ENCODE measurements at regions not wholly inside any gene's neighbourhood (a gene's known extent, or its start where the extent isn't known, plus 50 kb on each side); places are given as distances from the start of the nearest gene placed in this dataset.

DNA sequence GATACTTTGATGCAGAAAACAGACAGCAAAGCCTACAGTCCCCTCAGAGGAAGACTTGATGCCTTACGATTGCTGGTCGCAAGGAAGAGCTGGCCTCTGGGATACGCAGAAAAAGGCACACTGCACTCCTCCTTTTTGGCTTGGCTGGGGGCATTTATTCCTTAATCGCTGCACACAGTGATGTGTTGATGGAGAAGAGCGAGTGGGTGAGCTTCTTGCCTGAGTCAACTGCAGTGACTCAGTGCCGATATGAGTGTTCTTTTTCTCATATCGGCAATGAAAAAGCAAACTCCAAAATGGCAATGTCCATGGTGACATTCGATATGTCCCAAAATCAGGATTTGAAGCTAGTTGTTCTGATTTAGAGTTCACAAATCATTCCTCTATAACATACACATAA, 794.8 kb downstream of the HACE1 start:
- ATAC-seq (no peak), DNase-seq (no peak)

DNA sequence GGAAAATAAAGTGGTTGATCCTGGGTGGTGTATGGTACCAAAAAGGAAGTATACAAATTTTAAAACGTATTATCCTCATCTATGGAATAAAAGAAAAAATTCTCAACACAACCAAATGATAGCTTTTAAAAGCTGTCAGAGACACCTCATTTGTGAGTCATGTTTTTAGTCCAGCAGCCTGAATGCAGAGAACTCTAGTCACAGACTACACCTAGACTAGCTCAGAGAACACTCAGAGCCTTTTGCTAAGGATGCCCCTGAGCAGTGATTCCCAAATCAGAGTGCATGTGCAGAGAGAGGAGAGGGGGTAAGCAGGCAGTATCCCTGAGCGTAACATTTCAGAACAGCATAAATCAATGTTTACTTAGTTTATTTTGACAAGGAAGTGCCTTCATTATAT, 809.3 kb downstream of the HACE1 start:
- no peak for DNase-seq
- no peak for ATAC-seq

DNA sequence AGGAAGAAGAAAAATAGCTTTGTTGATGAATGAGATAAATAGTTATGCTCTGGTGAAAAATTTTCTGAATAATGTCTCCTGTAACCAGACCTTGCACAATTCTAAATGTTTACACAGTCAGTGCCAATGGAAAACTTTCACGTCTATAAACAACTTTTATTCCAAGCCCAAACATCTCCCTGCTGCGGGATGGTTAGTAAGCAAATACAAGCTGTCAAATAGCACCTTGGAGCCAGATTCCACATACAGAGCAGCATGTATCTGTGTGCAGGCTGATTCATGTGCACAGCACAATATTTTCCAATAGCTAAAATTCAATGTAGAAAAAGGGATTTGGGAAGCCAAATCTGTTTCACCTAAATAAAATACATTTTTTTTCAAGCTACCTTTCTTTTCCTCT, 813.3 kb downstream of the HACE1 start:
- DNase-seq (no peak), ATAC-seq (no peak)

DNA sequence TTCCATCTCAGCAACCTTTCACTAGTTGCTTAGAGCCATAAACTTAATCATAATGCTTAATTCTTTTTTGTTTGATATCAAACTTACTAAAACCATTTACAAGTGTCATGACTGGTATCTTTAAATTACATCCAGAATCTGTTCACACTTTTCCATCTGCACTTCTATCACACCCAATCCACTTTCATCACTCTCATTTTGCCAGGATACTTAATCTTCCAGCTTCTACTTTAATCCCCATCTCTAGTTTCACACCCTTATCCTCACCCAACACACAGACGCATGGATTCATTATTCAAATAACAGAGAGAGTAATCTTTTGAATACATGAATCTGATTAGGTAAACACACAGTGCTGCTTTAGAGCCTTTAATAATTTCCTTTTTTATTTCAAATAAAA, 828.4 kb downstream of the HACE1 start:
- DNase-seq (no peak), ATAC-seq (no peak)

DNA sequence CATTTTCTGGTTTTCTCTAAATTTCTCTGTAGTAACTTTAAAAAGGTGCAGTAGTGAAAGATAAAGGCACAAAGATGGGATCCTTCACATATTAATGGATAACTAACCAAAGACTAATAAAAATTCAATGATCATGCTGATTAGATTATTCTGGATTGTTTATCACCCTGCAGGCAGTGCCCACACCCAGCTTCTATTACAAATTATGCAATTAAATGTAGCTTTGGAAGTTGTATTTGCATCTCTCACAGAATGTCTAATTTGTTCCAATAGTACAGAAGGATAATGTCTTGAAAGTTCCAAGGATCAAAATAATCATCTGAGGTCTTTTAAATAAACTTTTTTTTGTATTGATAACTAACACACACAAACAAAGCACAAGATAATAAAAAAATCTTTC, 837.6 kb downstream of the HACE1 start:
- ATAC-seq (no peak), DNase-seq (no peak)

DNA sequence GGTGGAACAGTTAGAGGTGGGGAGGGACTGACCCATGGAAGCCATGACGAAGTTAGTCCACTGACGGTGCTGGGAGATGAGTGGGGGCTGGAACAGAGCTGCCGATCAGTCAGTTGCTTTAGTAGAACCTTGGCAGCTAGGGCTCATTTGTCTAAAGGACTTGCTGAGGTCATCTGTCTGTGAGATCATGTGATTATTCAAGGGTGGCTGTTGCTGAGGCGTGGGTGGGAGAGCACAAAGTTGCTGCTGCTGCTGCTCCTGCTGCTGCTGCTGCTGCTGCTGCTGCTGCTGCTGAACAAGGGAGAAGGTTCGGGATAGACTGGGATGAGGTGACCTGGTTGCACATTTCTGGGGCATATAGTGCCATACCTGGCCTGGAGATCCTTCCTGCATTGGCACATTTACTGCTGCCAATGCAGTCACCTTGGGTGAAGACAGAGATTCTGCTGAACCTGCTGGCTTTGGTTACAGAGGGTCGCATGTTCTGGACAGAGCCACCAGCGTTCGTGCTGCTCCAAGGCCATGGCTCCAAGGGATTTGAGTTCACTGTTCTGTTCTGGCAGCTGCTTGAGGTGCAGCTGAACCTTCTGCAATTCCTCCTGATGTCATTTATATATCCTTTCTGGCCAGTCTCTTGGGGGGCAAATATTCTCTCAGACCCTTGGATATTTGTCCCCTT, 840.5 kb downstream of the HACE1 start:
- DNase-seq (no peak), ATAC-seq (no peak)

DNA sequence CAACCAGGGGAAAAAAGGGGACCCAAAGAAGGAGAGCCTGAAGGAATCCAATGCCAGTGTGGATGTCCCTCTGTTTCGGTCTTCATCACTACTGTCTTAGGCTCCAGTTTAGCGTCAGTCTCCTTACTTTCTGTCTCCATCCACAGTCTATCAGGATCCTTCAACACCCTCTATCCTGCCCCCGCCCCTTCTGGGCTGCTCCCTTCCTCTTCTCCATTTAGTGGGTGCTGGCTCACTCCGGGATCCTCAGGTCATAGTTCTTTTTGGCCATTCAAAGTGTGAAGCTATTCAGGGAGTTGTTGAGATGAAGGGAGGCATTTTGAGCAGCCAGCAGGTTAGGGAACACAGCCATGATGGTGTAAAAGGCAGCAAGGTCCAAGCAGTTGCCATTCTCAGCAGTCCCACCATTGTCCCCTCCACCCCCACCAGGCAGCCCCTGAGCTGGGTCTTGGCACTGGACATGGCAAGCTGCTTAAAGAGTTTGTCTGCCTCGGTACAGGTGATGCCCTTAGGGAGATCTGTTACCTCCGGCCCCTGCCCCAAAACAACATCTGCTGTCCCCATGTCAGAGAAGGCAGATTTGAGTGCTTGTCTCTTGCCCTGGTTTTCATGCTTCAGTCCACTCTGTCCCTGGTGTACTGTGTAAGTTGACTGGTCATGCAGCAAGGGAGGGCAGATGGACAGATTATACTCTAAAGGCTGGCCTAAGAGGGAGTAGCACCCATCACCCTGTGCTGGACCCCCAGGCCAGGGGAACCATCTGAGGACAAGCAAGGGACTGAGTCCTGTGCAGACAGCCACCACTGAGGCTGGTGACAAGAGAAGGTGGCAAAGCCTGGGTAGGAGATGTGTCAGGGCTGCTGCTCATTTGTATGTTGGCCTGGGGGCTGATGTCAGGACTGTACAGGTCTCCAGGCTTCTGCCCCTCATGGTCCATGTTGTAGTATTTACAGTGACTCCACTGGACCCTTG, 842.0 kb downstream of the HACE1 start:
- no peak for ATAC-seq
- DNase-seq, result no peak

DNA sequence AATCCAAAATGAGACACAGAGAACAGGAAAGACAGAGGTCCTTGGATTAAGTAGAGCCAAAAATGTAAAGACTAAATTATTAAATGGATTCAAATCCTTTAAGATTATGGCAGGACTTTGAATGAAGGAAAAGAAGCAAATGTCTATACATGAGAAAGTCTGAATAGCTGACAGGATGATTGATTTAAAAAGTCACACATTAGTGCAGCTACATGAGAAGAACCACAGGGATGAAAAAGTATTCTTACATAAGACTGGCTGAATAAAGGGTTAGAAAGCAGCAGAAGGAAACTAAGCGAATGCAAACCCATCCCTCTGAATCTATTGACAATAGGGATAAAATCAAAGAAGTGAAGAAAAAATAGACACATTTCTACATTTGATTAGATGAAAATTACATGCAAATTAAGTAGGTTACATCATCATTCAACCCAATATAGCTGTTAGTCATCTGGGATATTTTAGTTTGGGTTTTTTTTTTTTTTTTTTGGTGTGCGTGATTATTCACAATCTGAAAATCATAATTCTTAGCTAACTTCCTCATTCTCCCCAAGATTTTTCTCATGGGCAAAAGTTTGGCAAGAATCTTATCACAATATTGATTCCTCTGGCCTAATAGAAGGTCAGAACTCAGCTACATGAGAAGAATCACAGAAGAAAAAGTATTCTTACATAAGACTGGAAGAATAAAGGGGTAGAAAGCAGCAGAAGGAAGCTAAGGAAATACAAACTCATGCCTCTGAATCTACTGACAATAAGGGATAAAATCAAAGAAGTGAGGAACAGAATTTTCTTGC, 845.4 kb downstream of the HACE1 start:
- ATAC-seq (no peak), DNase-seq (no peak)

DNA sequence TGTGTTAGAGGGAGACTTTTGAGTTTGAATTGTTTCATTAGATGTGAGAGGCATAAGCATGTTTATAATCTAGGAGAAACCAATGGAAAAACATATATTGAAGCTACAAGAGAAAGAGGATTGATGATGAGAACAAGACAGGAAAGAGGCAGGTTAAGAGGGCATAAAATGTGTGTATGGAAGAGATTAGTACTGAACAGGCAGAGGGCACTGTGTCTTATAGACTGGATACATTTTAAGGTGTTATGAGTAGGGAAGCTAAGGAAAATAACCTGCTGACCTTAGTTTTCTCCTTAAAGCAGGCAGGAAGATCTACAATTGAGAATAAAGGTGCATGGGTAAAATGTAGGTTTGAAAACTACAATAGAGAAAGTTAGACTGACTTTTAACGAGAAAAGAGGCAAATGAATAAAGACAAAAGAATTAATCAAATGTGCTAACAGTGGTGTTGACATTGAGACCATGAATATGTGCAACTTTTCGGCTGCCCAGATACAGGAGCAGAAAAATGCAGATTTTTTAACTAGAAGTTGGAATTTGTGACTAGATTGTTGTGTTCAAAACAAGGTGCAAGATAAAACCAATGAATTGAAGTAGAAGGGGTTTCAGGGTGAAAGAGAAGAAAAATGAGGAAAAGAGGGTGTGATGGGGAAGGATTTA, 846.3 kb downstream of the HACE1 start:
- no peak for DNase-seq
- ATAC-seq, result no peak

DNA sequence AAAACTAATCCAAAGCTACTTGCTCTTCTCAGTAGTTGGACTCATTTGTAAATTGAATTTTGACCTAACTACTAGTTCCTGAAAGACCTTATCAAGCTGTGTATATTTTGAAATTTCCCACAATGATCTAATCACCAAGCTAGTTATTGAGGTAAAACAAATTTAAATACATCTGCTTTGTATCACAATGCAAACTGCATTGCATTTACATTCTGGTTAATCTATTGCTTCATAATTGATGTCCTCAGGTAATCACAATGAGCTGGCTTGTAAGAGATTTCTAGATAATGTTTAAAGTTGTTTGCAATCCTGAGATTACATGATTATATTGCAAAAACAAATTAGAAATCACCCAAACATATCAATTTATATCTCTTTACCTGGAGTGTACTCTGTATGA, 848.8 kb downstream of the HACE1 start:
- DNase-seq (no peak), ATAC-seq (no peak)

DNA sequence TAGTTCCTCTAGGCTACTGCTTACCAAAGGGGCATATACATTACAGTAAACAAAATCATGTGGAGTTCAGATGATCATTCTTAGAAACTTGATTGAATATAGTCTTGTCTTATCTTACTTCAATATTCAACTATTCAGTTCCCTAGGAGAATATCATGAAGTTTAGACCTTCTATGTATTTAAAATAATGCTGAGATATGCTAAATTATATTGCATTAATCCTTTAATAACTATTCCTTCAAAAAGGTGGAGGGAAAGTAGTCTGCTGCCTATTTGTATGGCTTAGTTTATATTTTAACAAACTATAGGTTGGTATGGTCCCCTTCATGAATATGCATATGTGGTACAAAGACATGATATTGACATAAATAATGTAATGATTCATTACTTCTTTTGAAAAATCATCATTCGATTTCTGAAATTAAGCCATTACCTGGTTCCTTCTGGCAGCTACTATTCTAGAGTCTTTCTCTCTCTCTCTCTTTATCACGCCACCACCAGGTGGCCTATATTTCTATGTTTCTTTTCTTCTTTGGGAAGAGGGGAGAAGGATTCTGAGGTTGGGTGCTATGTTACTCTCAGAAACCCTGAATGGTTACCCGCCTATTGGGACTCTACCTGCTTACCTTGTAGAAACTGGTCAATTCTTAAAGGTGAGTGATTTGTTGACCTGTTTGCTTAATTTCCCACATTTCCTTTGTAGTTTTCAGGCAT, 855.8 kb downstream of the HACE1 start:
- DNase-seq (no peak), ATAC-seq (no peak)

DNA sequence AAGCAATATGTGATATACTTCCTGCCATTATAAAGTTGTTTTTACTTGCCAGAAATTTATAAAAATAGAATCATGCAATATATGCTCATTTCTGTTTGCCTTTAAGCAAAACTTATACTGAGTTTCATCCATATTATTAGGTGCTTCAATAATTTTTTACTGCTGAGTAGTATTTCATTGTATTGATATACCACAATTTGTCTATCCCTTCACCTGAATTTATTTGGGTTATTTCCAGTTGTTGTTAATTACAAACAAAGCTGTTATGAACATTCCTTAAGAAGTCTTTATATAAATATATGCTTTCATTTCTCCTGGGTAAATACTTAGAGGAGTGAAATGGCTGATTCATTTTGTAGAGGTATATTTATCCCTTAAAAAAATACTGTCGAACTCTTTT, 864.1 kb downstream of the HACE1 start:
- DNase-seq (no peak), ATAC-seq (no peak)

DNA sequence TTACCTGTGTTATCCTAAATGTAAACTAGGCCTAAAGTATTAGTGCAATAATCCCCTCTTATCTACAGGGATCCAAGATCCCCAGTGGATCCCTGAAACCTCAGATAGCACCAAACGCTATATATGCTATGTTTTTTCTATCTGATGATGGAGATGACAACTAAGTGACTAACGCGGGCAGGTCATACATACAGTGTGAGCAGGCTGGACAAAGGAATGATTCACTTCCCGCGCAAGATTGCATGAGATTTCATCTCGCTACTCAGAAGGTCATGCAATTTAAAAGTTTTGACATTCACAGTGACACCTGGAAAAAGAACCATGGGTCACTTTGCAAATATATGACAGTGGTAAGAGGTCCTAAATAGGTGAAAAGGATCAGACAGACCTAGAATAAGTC, 875.9 kb downstream of the HACE1 start:
- no peak for DNase-seq
- no peak for ATAC-seq

DNA sequence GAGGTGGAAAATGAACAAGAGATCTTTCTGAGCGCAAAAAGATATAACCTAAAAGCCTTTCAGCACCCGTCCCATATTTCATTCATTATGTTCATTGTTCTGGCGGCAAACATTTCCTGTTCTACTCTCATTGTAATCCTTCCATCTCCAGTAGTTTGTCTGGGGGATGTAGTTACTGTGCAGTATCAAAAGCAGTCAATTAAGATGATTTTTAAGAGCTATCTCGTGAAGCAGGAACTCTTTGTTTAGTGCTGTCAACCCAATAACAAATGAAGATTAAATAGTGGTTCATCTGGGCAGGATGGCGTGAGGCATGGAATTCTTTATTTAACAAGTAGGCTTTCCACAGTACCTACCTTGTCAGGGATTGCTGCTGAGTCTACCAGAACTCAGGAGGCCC, 876.7 kb downstream of the HACE1 start:
- no peak for DNase-seq
- no peak for ATAC-seq

DNA sequence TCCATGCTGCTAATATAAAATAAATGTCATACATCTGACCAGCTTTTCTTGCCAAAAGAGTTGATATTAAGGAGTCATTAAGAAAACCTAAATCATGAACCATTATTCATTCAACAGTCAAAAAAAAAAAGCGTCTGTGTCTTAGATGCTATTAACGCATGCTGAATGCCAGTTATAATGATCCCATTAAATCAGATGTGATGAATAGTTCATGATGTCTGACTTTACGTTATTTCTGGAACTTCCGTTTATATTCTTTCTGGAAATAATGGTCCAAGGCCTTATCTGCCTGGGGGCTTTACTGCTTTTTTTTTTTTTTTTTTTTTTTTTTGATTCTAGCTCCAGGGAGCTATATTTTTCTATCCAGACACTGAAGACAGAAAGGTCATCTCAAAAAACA, 877.1 kb downstream of the HACE1 start:
- ATAC-seq, result no peak
- DNase-seq, result no peak

DNA sequence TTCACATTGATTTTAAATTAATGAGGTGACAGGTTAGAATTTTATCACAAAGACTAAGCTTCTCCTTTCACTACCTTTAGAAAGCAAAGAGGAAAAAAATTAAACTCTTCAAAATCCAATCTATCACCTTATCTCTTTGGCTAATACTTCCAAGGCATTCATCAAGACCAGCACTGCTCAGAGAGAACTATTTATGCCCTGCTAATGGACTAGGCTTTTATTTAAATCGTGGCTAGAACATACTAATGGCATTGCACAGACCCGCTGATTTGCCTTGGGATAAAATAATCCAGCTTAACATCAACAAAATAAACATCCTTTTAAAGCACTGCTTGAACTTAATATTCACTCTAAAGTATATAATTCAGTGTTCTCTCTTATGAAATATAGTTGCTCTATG, 880.4 kb downstream of the HACE1 start:
- ATAC-seq (no peak), DNase-seq (no peak)

DNA sequence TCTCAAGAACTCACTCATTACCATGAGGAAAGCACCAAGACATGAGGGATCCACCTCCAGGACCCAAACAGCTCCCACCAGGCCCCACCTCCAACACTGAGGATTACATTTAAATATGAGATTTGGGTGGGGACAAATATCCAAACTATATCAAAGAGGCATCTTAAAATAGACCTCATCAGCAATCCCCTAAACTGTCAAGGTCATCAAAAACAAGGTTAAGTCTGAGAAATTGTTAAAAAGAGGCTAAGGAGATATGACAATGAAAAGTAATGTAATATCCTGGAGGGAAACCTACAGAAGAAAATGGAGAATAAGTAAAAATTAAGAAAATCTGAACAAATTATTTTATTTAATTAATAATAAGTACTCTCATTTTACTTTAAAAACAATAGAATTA, 922.3 kb downstream of the HACE1 start:
- ATAC-seq (no peak), DNase-seq (no peak)

DNA sequence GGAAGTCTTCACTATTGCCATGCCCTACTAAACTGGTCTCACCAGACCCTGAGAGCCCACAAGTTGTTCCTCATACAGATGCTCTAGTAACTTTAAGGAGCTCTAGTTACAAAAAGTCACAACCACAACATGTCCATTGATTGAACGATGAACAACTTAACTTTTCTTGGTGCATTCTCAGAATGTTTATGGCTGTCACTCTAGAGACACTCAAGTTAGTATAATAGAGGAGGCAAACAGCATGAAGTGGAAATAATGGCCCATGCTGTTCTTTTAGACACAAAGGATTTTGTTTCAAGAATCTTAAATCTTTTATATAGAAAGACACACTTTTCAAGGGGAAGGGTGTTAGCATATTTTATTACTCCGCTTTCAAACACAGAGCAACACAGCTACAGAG, 934.4 kb downstream of the HACE1 start:
- DNase-seq (no peak), ATAC-seq (no peak)

DNA sequence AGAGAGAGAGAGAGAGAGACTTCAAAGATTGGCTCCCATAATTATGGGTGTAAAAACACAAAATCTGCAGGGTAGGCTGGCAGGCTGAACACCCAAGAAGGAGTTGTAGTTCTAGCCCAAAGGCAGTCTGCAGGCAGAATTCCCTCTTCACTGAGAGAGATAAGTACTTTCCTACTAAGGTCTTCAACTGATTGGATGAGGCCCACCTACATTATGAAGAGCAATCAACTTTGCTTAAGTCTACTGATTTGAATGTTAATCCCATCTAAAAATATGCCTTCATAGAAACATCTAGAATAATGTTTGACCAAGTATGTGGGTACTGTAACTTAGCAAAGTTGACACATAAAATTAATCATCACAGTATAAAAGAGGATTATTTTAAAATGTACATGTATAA, 949.7 kb downstream of the HACE1 start:
- DNase-seq (no peak), ATAC-seq (no peak)

DNA sequence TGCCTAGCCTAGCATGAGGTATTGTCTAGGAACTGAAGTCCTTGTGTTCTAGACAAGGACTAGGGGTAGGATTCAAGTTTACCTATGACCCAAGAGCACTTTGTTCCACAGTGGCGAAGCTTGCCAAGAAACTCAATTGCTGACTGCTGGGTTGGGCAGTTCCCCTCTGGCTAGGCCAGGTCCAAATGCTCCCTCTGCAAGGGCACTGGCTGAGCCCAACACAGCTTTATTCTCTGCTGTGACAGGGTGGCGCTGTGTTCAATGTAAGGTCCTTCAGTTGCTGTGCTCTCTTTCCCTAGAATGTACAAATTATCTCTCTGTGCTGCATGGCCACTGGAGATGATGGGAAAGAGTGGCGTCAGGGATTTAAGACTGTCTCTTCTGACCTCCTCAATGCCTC, 950.8 kb downstream of the HACE1 start:
- ATAC-seq (no peak), DNase-seq (no peak)

DNA sequence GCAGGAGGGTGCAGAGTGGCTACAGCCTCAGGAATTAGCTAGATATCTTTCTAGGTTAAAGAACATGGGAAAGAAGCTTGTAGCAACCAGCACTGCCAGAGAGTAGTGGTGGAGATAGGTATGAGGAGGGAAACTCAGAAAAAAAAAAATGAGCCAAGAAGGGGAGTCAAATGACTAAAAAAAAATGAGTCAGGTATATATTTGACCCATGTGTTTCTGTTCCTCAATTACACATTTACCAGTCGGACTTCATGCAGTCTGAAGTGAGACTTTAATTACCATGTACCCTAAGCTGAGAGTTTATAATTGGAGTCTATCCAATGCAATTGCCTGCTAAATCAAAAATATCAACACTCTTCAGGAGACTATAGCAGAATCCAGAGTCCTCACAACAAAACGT, 964.6 kb downstream of the HACE1 start:
- no peak for DNase-seq
- no peak for ATAC-seq

DNA sequence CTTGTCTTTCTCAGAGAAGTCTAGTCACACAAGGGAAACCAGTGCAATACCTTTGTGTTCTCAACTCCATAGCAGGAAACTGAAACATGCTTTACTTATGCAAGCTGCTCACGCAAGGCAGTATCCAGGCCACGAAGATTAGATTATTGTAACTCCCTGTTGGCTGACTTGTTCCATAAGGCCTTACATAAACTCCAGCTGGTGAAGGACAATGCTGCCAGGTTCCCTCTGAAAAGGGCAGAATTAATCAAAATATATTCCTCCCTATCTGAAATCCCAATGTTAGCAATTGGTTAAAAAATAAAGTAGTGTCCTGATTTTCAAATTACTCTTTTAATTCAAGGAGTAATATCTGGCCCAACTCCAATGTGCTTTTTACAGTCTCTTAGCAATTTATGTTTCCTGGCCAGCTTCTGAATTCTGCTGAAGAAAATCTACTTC, 966.6 kb downstream of the HACE1 start:
- DNase-seq, result no peak
- ATAC-seq, result no peak

Measured in stimulated activated naive CD8-positive, alpha-beta T cell treated with anti-CD3 and anti-CD28 coated beads, Interleukin-15, Interleukin-2, amounts not matched to agents 100 U/mL and 50 U/mL, for 24 hours (primary cell).